ENCODE measurements at regions not wholly inside any gene's neighbourhood (a gene's known extent, or its start where the extent isn't known, plus 50 kb on each side); places are given as distances from the start of the nearest gene placed in this dataset.

GRCh38 chr11:71201936-71202597, 50.3 kb downstream of the SHANK2 start:
- no peak overlapping the region for H3K4me3 Mint-ChIP-seq
- peaks cover 74% of the 10 kb centered on the region for H3K27me3 Mint-ChIP-seq
- H3K4me1 Mint-ChIP-seq = peaks cover 25% of the 10 kb centered on the region
- ATAC-seq = no peak
- H3K9me3 Mint-ChIP-seq = no peaks in the 10 kb centered on the region
- no peak overlapping the region for H3K27ac Mint-ChIP-seq
- H3K36me3 Mint-ChIP-seq = no peaks in the 10 kb centered on the region

GRCh38 chr11:71201231-71201630, 51.1 kb downstream of the SHANK2 start:
- no peak overlapping the region for H3K4me3 Mint-ChIP-seq

DNA sequence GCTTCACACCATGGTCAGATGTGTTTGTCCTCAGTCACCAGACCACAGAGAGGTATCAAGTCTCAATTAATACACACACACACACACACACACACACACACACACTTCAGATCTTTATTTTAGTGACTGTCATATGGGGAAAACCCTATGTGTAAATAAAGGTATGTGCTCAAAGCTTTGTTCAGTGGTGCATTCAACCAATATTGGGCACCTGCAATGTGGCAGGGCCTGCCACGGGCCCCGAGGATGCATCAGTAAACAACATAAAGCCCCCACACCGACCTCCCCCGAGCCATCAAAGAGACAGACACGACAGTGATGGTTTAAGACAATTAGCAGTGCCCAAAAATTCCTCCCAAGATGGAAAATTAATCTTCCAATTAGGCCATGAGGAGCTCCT, 51.6 kb downstream of the SHANK2 start:
- Mint-ChIP-seq H3K36me3 (no peaks in the 10 kb centered on the region), H3K27me3 (peaks cover 66% of the 10 kb centered on the region), H3K4me3 (no peak overlapping the region), H3K27ac (no peak overlapping the region), H3K9me3 (no peaks in the 10 kb centered on the region), H3K4me1 (peaks cover 25% of the 10 kb centered on the region)
- ATAC-seq = no peak

More at GRCh38 chr11:71201231-71201630, 51.1 kb downstream of the SHANK2 start:
- Mint-ChIP-seq H3K36me3 (no peaks in the 10 kb centered on the region), H3K27me3 (peaks cover 71% of the 10 kb centered on the region), H3K9me3 (no peaks in the 10 kb centered on the region), H3K27ac (no peak overlapping the region), H3K4me1 (peaks cover 25% of the 10 kb centered on the region)
- no peak for ATAC-seq

GRCh38 chr11:71200172-71200716, 52.1 kb downstream of the SHANK2 start:
- no peak for ATAC-seq
- Mint-ChIP-seq H3K36me3 (no peaks in the 10 kb centered on the region), H3K4me3 (no peak overlapping the region), H3K9me3 (no peaks in the 10 kb centered on the region), H3K27ac (no peak overlapping the region), H3K4me1 (peaks cover 25% of the 10 kb centered on the region), H3K27me3 (peaks cover 61% of the 10 kb centered on the region)

GRCh38 chr11:71199226-71199820, 53.1 kb downstream of the SHANK2 start:
- Mint-ChIP-seq H3K36me3 (no peaks in the 10 kb centered on the region), H3K4me1 (peaks cover 19% of the 10 kb centered on the region), H3K9me3 (no peaks in the 10 kb centered on the region), H3K27ac (no peak overlapping the region), H3K27me3 (peaks cover 52% of the 10 kb centered on the region), H3K4me3 (no peak overlapping the region)
- no peak for ATAC-seq

DNA sequence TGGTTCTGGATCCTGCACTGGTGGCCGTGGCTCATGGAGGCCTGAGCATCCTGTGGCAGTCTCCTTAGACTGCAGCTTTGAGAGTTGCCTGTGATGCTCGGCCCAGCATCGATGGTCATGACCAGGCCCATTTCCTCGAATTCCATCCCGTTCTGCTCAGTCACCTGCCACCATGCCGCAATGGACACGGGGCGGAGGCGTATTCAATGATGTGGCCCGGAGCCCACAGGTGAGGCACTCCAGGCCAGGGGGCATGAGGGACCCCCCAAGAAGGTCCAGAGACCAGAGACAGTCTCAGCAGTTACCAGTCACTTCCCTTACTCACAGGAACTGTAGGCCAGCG, 53.6 kb downstream of the SHANK2 start:
- peaks cover 14% of the 10 kb centered on the region for H3K4me1 Mint-ChIP-seq
- no peak overlapping the region for H3K27ac Mint-ChIP-seq
- no peak overlapping the region for H3K4me3 Mint-ChIP-seq
- no peaks in the 10 kb centered on the region for H3K36me3 Mint-ChIP-seq
- H3K27me3 Mint-ChIP-seq = peaks cover 52% of the 10 kb centered on the region
- no peak for ATAC-seq
- no peaks in the 10 kb centered on the region for H3K9me3 Mint-ChIP-seq

DNA sequence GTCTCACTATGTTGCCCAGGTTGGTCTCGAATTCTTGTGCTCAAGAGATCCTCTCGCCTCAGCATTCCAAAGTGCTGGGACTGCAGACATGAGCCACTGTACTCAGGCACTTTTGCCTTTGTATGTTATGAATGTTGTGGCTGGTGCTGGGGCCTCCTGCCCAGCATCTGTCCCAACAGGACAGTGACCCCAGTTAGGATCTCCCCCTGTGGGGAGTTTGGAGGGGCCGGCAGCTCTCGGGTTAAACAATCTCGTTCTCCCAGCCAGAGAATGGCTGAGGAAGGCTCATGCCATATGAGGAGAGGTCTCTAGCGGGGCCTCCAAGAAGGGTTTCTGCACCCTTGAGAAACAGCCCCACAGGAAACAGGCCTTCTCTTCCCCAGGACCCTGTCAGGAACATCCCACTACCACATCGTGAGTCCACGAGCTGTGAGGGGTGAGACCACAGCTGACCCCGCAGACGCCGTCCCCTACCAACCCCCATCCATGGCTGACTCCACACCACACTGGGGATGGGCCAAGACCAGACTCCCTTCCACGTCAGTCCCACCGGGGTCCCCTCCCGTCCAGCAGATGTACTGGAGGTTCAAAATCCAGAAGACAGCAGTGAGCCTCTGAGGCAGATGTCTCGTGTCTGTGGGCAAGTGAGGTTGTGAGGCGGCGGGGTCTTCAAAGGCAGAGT, 54.1 kb downstream of the SHANK2 start:
- H3K27me3 Mint-ChIP-seq = peaks cover 52% of the 10 kb centered on the region
- H3K9me3 Mint-ChIP-seq = no peaks in the 10 kb centered on the region
- ATAC-seq = no peak
- H3K27ac Mint-ChIP-seq = no peak overlapping the region
- H3K36me3 Mint-ChIP-seq = no peaks in the 10 kb centered on the region
- H3K4me1 Mint-ChIP-seq = peaks cover 8% of the 10 kb centered on the region
- H3K4me3 Mint-ChIP-seq = no peak overlapping the region

GRCh38 chr11:71197096-71197495, 55.3 kb downstream of the SHANK2 start:
- no peak for ATAC-seq
- no peak overlapping the region for H3K27ac Mint-ChIP-seq

GRCh38 chr11:71194710-71195109, 57.7 kb downstream of the SHANK2 start:
- Mint-ChIP-seq H3K9me3 (no peaks in the 10 kb centered on the region), H3K4me1 (no peaks in the 10 kb centered on the region), H3K27ac (no peak overlapping the region), H3K27me3 (peaks cover 23% of the 10 kb centered on the region), H3K36me3 (no peaks in the 10 kb centered on the region), H3K4me3 (no peak overlapping the region)
- no peak for ATAC-seq

More at GRCh38 chr11:71197096-71197495, 55.3 kb downstream of the SHANK2 start:
- Mint-ChIP-seq H3K4me1 (peaks cover 6% of the 10 kb centered on the region), H3K4me3 (no peak overlapping the region), H3K27me3 (peaks cover 42% of the 10 kb centered on the region), H3K36me3 (no peaks in the 10 kb centered on the region), H3K9me3 (no peaks in the 10 kb centered on the region)

DNA sequence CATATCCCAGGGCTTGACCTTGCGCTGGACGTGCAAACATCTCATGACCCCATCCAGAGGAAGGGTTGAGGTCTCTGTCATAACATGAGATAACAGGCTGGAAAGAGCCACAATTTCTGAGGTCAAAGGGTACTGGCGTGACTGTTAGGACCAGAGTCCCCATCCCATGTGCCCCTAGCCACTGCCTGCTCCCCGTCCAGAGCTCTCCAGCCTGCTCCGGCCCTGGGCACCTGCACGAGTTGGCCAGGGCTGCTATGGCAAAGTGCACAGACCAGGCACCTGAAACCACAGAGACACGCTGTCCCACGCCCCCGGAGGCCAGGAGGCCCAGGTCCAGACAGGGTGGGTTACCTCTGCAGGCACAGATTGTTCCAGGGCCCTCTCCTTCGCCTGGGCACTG, 58.9 kb downstream of the SHANK2 start:
- no peak for ATAC-seq
- Mint-ChIP-seq H3K36me3 (no peaks in the 10 kb centered on the region), H3K9me3 (no peaks in the 10 kb centered on the region), H3K27ac (no peak overlapping the region), H3K4me3 (no peak overlapping the region), H3K4me1 (no peaks in the 10 kb centered on the region), H3K27me3 (peaks cover 34% of the 10 kb centered on the region)

- no peak overlapping the region for H3K4me3 Mint-ChIP-seq
- no peaks in the 10 kb centered on the region for H3K36me3 Mint-ChIP-seq
- no peaks in the 10 kb centered on the region for H3K4me1 Mint-ChIP-seq
- H3K27me3 Mint-ChIP-seq = peaks cover 34% of the 10 kb centered on the region
- H3K27ac Mint-ChIP-seq = no peak overlapping the region
- no peaks in the 10 kb centered on the region for H3K9me3 Mint-ChIP-seq
- no peak for ATAC-seq
These were observed 59.7 kb downstream of the SHANK2 start for GRCh38 chr11:71192629-71193028.

DNA sequence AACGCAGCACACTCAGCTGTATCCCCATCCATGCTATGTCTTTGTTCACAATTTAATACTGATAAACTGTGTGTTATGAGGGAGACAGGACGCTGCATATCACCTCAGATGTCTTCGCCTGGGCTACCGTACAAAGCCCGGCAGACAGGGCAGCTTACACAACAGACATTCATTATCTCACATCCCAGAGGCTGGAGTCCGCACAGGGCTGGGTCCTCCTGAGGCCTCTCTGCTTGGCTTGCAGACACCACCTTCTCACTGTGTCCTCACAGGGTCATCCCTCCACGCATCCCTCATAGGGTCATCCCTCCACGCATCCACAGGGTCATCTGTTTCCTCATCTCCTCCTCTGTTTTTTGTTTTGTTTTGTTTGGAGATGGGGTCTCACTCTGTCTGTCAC, 61.2 kb downstream of the SHANK2 start:
- Mint-ChIP-seq H3K27me3 (peaks cover 24% of the 10 kb centered on the region), H3K4me3 (no peak overlapping the region), H3K27ac (no peak overlapping the region), H3K4me1 (no peaks in the 10 kb centered on the region), H3K36me3 (no peaks in the 10 kb centered on the region), H3K9me3 (no peaks in the 10 kb centered on the region)
- no peak for ATAC-seq

DNA sequence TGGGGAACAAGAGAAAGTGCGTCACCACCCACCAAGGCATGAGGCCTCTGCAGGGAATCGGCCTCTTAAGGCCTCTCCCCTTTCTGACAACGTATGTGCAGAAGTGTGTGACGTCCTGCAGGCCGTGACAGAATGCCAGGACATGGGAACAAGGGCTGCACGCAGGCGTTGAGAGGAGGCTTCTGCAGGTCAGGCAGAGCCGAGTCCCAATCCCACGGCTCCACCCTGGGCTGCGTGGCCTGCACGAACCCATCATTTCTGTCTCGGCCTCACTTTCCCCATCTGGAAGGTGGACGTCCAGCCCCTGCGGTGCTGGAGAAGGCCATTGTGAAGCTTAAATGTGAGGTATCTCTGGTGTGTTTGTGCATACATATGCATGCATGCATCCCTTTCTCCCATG, 61.8 kb downstream of the SHANK2 start:
- Mint-ChIP-seq H3K9me3 (no peaks in the 10 kb centered on the region), H3K27ac (no peak overlapping the region), H3K27me3 (peaks cover 24% of the 10 kb centered on the region), H3K4me3 (no peak overlapping the region), H3K36me3 (no peaks in the 10 kb centered on the region), H3K4me1 (no peaks in the 10 kb centered on the region)
- no peak for ATAC-seq

- no peak overlapping the region for H3K4me3 Mint-ChIP-seq
- ATAC-seq = no peak
- H3K27me3 Mint-ChIP-seq = peaks cover 24% of the 10 kb centered on the region
- no peaks in the 10 kb centered on the region for H3K4me1 Mint-ChIP-seq
- H3K27ac Mint-ChIP-seq = no peak overlapping the region
- no peaks in the 10 kb centered on the region for H3K9me3 Mint-ChIP-seq
- no peaks in the 10 kb centered on the region for H3K36me3 Mint-ChIP-seq
These were observed 62.5 kb downstream of the SHANK2 start for GRCh38 chr11:71189768-71190315.

DNA sequence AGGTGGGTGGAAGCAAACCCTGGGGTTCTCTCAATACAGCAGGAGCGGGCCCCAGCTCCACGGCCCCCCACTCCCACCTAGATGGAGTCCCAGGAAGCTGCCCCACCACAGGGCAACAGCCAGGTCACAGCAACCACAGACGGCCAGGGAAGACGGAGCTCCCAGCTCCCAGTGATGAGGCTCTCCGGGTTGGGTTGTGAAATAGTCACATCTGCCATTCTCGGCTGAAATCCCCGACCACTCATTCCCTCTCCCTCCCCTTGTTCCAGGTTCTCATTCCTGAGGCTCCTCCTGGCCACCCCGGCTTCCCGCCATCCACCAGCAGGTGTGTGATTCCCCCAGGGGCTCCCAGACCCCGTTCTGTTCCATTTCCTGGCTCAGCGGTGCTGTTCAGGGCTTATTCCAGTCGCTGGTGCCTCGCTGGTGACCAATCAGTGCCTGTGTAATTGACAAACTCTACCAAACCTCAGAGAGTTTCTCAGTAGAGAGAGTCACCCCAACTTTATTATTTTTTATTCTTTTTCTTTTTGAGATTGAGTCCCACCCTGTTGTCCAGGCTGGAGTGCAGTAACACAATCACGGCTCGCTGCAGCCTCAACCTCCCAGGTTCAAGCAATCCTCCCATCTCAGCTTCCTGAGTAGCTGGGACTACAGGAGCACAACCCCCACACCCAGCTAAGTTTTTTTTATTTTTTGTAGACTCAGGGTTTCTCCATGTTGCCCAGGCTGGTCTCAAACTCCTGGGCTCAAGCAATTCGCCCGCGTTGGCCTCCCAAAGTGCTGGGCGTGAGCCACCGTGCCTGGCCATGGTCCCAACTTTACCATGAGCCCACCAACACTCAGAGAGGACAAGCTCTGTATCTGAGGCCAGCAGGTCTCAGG, 63.2 kb downstream of the SHANK2 start:
- Mint-ChIP-seq H3K36me3 (no peaks in the 10 kb centered on the region), H3K27ac (no peak overlapping the region), H3K9me3 (no peaks in the 10 kb centered on the region), H3K27me3 (peaks cover 22% of the 10 kb centered on the region), H3K4me3 (no peak overlapping the region), H3K4me1 (no peaks in the 10 kb centered on the region)
- ATAC-seq = no peak

All from stimulated activated memory B cell treated with anti-CD40 and anti-IgM and Interleukin-4, amounts not matched to agents 10 μg/mL and 1 μg/mL and 100 μg/mL, for 72 hours (primary cell).